NCI-H146 (cell line): ENCODE measurements at regions not wholly inside any gene's neighbourhood (a gene's known extent, or its start where the extent isn't known, plus 50 kb on each side); places are given as distances from the start of the nearest gene placed in this dataset.
A peak's percentile ranks its signal among the peaks of the same experiment; 100 is the strongest.
"Not testable (repeated sequence)": the region's sequence is repeated elsewhere in the genome, so short reads cannot be mapped to it uniquely, and the experiment has no call there.

Experiments
- DNase-seq: peaks from one replicate; lab custom pipeline; 2025; lab: John Stamatoyannopoulos, UW

DNA sequence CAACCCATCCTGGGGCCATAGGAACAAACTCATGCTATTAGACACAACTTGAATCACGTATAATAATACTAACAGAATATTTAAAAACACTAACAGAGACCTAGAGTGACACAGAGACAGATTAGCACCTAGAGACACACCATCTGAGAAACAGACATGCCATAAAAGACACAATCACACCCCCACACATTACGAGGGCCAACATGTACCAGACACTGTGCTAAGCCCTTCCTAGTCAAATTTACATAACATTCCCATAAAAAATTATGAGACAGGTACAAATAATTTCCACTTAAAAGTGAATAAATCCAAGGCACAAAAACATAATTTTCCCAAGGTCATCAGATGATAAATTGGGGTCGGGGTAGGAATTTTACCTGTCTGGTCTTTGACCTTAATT, 141.1 kb upstream of the PRSS16 start:
- no peak for DNase-seq

DNA sequence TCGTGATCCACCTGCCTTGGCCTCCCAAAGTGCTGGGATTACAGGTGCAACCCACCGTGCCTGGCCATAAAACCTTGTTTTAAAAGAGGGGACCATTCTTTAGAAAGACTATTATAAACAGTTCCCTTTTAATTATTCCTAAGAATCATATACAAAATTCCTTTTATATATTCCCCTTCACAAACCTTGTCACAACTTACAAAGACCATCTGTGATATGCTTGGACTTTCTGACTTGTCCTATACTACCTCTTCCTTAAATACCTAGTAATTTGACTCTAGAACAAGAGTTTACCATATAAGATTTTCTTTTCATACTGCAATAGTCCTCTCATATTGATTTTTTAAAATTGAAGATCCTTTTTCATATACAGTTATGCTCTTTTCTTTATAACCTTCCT, 135.8 kb upstream of the PRSS16 start:
- no peak for DNase-seq

DNA sequence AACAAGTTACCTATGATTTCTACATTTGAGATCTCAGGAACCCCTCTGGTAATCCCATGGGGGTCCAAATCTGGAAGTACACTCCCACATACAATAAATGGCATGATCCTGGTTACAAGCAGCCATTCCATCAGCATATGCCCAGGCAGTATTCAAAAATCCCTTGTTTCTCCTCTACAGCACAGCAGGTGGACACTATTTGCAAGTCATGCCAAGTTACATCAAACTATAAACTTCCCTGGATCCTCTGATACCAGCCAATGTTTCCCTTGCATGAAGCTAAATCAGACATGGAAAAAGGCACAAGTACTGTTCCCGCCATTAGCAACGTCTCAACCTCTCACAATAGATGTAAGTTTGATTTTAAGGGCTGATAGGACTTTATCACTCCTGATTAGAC, 134.5 kb upstream of the PRSS16 start:
- DNase-seq: no peak

DNA sequence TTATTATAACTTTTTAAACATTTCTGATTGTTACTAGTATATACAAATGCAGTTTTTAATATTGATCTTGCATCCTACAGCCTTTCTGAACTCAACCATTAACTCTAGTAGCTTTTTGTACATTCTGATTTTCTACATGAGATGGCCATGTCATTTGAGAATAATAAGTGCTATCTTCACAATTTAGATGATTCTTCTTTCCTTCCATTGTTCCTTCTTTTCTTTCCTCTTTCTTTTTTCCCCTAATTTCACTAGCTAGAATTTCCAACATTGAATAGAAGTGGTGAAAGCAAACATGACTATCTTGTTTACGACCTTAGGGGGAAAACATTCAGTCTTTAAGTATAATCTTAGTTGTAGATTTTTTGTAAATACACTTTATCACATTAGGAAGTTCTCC, 128.2 kb upstream of the PRSS16 start:
- no peak for DNase-seq

DNA sequence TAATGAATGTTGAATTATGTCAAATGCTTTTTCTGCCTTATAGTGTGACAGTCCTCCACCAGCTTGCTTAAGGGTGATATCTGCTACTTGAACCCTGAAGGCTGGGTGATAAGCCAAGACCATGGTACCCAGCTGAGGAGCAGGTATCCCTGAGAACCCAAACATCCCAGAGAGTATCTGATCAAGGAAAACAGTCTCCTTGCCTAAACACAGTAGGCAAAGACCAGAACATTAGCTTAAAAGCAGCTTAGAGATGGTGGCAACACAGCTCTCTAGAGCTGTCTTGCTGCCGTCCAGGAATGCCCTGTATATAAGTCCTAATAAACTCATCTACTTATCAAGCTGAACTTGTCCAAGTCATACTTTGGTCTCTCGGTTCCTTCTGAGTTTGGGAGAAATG, 127.7 kb upstream of the PRSS16 start:
- DNase-seq: no peak

DNA sequence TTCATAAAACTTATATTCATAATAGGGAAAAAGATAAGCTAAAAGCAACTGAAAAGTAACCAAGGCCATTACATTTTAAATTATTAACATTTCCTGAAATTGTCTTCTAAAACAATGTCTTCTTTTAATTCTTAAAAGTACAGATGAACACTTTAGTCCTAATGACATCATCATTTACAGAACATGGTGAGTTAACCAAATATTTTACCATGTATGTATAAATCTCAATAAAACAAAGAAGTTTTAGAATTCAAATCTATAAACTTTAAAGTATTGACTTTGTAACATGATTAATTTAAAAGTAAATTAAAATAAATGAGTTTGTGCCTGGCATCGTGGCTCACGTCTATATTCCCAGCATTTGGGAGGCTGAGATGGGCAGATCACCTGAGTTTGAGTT, 125.9 kb upstream of the PRSS16 start:
- no peak for DNase-seq

DNA sequence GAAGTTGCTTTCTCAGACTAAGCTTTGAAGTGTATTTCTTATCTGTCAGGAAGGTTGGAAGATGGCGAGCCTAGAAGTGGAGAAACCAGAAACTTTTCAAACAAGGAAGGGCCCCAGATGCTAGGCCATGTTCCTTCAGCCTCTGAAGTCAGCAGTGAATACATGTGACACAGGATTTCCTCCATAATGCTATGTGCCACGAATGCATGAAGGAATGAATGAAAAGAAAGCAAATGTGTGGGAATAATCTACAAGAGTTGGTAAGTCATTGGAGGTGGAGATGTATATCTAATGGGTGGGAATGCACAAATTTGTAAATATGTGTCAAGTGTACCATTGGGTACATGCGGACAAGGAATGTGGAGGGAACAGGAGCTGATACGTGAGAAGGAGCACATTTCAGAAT, 123.2 kb upstream of the PRSS16 start:
- DNase-seq: no peak

DNA sequence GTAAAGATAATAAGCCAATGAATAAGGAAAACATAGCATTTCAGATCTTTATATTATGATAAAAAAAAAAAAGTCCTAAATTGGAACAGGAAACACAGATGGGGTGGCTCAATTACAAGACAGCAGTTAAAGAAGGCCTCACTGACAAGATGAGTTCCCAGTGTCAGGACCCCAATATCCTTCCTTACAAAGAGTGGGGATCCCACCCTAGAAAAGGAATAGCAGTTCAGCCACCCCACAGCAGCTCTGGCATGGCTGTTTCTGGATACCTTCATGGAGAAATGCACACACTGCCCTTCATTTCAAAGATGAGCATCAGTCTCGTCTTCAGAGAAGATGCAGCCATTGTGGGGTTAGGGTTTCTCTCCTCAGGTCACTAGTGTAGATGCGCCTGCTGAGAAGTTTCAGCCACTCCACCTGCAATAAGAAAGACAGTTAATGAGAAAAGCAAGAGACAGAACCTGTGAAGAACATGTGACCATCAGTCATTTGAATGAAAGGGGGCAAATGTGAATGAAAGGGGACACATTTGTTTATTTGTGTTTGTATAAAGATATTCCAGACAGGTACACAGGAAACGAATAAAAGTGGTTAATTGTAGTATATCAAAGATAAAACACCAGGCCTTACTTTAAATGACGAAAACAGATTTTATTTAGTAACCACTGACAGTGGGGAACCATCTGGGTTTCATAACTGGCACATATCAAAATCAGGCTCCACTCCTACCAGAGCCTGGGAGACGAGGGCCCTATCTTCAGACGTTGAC, 121.3 kb upstream of the PRSS16 start:
- DNase-seq: no peak

DNA sequence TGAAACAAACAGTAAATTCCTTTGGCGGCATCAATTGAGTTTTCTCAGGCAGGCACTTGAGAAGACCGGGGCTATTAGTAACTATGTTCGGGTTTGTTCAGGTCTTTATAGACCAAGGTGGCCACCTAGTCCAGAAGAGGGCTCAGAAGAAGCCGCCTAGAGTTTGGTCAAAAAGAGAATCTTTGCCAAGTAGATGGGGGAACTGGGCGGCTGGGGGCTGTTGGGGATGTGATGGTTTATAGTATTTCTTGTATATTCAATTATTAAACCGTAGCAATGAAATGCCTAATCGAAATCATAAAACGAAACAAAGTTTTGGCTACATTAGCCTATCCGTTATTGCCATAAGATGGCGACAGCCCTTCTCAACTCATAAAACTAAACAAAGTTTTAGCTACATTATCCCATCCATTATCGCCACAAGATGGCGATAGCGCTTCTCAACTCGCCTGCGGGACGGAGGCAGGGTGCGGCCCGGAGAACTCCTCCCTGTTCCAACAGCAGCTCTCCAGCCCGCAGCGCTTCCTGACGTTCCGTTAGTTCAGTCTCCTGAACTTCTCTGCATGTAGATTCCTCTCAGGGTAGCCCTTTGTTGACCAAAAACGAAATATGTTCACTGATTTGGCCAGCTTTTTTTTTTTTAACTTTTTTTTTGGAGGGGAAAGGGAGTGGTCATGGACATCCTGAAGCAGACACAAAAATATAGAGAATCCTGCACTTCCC, 120.5 kb upstream of the PRSS16 start:
- DNase-seq: peak; percentile 80

DNA sequence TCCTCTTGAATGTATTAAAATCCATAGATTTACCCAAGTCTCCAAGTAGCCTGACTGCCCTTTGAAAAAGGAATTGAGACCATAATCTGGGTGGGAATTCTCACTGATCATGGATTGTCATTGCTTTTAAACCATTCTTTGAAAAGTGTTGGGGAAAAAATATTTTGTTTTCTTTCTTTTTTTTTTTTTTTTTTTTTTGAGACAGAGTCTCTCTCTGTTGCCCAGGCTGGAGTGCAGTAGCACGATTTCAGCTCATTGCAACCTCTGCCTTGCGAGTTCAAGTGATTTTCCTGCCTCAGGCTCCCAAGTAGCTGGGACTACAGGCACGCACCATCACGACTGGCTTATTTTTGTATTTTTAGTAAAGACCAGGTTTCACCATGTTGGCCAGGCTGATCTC, 119.6 kb upstream of the PRSS16 start:
- not testable (repeated sequence) for DNase-seq

DNA sequence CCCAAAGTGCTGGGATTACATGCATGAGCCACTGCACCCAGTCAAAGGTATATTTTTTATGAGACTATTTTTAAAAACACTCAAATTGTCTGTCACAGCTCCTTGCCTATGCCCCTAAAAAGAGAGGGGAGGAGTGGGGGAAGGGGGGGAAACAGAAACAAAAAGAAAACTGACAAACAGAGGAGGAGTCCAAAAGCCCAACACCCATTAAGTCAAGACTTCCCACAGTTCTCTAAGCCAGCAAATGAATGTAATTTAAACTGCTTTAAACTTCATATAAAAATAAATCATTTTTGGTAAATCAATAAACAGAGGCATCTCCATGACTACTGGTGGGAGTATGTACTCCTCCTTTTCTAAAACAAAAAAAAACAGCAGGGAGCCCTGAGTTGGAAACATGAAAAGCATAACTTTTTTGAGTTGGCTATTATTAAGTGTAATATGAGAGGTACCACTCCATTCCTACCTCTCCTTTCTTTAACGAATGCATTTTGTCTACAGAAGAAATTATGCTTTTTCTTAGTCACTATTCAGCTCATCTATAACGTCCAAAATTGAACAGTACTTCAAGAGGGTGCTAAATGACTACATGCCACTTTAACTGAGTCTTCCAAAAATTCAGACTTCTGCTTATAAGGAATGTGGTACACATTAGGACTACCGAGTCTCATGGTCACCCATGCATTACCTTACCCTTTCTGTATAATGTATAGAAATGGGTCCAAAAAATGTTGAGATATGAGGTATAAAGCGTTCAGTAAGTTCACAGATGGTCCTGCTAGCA, 119.0 kb upstream of the PRSS16 start:
- no peak for DNase-seq

DNA sequence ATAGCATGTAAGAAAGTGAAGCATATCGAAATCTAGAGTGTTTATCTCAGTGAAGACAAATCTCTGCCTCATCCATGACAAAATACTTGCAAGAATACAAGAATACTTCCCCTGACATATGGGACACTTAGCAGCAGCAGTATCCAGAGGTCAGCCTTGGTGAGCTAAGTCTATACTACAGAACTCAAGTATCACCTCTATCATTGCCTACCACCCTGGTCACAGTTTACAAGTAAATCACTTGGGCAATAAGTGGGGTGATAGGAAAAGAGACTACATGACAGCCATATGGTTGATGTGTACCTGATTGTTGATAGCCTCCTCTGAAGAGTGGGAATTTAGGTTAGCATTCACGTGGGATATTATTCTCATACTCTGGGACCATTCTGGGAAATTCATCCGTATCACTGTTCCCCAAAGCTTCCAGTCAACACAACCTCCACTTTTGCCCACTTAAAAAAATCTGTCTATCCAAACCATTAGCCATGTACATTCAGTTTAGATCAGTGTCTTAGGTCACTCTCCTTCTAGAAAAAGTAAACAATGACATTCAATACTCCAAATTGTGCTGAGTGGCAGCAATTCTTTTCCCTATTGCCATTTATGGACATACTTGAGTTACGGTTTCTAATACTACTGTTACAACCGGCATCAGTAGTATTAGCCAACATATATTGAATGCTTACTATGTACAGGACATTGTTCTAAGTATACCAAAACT, 118.2 kb upstream of the PRSS16 start:
- peak; percentile 34 for DNase-seq

DNA sequence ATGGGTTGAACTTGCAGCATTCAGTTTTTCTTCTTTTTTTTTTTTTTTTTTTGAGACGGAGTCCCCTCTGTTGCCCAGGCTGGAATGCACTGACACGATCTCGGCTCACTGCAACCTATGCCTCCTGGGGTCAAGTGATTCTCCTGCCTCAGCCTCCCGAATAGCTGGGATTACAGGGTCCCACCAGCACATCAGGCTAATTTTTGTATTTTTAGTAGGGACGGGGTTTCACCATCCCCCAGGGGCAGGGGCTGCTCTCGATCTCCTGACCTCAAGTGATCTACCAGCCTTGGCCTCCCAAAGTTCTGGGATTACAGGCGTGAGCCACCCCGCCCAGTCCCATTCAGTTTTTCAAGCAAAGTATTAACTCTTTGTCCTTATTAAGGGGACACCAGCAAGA, 117.6 kb upstream of the PRSS16 start:
- DNase-seq: no peak

DNA sequence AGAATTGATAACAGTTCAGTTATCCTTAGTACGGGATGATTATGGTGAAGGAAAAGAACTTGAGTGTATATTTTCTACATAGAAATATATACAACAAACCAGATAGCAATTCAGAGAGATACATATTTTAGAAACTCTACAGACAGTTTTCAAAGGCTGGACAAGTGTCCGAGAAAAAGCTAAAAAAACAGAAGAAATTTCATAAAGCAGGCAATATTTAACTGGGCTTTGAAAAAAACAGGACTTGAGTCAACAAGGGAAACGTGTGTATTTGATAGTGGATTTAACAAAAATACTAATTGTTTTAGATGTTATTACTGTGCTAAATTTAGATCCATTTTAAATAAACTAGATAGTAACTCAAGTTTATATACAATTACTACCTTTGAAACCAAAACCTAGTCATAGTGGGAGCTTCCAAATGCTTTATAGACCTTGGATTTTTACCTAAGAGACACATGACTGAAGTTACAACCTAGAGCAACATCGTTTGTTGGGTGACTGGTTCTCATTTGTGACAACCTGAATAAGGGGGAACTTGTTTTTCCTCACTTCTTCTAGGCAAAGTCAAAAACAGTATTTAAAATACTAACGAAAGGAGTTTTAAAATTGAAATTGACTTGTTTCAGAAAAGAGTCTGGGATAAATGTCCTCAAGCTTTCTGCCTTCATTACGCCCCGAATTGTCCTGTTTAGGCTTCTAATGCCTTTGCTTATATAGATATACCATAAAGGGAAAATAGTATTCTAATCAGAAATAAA, 116.7 kb upstream of the PRSS16 start:
- DNase-seq: peak; percentile 44

DNA sequence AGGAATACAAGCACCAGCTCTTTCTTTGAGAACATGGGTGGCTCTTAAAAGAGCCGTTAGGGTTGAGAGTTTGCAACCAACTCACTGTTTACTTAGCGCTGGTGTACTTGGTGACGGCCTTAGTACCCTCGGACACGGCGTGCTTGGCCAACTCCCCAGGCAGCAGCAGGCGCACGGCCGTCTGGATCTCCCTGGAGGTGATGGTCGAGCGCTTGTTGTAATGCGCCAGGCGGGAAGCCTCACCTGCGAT, 115.3 kb upstream of the PRSS16 start:
- DNase-seq: peak; percentile 84

DNA sequence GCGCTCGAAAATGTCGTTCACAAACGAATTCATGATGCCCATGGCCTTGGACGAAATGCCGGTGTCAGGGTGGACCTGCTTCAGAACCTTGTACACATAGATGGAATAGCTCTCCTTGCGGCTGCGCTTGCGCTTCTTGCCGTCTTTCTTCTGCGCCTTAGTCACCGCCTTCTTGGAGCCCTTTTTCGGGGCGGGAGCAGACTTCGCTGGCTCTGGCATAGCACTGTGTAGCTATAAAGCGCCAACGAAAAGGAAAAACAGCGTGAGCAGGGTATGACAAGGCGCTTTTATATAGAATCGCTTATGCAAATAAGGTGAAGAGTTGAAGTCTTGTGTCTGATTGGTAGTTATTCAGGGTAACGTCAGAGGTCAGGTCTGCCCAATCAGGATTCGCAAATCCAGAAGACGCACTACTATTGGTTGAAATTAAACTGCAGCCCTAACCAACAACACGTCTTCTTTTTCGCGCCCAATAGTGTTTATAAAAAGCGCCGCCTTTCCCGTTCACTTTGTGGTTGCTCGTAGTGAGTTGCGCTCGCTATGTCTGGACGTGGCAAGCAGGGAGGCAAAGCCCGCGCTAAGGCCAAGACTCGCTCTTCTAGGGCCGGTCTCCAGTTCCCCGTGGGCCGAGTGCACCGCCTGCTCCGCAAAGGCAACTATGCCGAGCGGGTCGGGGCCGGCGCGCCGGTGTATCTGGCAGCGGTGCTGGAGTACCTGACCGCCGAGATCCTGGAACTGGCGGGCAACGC, 114.8 kb upstream of the PRSS16 start:
- DNase-seq: peak; percentile 99

DNA sequence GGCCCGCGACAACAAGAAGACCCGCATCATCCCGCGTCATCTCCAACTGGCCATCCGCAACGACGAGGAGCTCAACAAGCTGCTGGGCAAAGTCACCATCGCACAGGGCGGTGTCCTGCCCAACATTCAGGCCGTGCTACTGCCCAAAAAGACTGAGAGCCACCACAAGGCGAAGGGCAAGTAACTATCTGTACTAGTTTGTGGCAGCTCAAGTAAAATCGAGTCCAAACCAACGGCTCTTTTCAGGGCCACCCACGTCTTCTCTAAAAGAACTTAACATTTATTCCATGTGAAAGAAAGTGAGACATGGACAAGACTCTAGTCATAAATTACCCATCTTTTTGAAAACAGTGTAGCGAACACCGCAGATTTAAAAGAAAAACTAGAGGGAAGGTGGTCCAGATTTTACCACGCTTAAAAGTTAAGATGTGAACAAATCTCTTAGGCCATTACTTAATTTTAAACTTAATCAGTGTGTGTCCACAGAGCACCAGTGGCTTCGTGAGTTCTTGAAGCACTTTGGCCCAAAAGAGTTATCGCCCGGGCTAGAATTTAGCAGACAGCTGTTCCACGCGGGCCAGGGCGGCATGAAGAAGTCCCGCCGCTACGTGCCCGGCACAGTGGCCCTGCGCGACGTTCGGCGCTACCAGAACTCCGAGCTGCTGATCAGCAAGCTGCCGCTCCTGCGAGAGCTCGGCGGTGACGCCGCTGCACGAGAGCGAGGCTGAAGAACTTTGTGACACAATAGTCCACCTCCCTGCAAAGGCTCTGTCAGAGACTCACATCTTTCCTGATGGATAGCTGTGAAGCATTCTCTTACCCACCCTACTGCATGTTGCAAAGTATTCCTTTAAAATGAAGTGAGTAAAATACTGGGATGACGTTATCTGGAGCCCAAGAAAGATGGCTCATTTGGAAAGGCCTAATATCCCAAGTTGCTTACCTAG, 113.9 kb upstream of the PRSS16 start:
- DNase-seq: peak; percentile 83

DNA sequence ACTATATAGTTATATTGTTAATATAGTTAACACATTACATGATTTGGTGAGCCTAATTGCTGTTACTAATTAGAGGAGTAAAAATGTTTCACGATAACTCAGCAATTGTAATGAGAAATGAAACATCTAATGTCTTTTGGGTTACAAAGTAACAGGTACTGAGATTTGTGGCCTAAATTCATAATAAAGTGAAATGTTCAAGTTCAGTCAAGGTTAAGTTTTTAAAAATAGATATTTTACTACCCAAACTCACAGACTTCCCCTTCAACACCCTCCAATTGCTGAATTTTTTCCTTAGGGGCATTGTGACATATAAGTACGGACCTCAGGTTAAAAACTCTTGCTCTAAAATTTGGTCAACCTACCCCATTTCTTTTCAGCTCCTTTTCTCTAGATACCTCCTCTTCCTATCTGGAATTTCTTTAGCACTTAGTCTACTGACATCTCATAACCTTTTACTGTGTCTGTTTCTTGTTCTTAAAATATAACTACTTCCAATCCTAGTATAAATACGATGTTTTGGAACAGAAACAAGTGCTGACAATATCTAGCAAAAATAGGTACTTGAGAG, 112.3 kb upstream of the PRSS16 start:
- DNase-seq: no peak

DNA sequence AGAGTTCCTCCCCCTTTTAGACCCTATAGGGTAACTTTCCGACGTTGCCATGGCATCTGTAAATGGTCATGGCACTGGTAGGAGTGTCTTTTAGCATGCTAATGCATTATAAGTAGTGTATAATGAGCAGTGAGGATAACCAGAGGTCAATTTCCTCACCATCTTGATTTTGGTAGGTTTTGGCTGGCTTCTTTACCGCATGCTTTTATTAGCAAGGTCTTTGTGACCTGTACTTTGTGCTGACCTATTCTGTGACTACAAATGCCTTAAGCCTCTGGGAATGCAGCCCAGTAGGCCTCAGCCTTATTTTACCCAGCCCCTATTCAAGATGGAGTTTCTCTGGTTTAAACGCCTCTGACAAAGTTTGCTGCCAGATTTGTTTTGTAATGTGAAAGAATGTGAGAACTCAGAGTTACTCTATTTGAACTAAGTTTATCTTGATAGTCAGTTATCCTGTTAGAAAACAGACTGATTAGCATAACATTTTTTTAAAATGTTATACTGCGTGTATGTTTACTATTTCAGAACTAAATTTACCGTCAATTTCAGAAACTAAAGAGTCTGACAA, 111.3 kb upstream of the PRSS16 start:
- no peak for DNase-seq
